Astrocyte (in vitro differentiated cells and primary cell): ENCODE measurements at regions not wholly inside any gene's neighbourhood (a gene's known extent, or its start where the extent isn't known, plus 50 kb on each side); places are given as distances from the start of the nearest gene placed in this dataset.

ENCODE experiments used
- EZH2 ChIP-seq: IDR thresholded peaks from 2 replicates; pipeline ENCODE4 v1.6.1; 2012; ENCODE audit warnings: mild to moderate bottlenecking, low read length, inconsistent platforms; ENCODE audit not compliant: insufficient read depth
- TF ChIP-seq, protein P1 (sequence below): IDR thresholded peaks from 2 replicates; pipeline ENCODE4 v1.5.1; 2011; ENCODE audit warnings: low read depth, mild to moderate bottlenecking, inconsistent platforms, low read length, moderate library complexity; ENCODE audit not compliant: insufficient read depth

DNA sequence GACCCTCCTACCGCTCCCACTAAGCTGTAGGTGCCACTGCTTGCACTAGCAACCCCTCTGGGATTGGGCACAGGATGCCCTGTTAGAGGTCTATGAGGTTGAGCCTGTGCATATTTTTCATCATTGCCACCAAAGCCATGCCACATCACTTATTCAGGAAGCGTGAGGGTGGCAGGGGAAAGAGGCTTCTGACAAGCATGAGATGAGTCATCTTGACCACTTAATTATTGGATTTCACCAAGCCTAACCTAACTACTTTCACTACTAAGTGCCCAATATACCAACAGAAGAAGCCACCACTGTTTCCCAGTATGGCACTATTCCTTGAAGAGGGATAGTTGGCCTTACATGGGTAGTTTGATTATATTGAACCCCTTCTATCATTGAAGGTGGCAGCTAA lies 181.3 kb upstream of the EPHA4 start:
- TF ChIP-seq, protein P1, sequence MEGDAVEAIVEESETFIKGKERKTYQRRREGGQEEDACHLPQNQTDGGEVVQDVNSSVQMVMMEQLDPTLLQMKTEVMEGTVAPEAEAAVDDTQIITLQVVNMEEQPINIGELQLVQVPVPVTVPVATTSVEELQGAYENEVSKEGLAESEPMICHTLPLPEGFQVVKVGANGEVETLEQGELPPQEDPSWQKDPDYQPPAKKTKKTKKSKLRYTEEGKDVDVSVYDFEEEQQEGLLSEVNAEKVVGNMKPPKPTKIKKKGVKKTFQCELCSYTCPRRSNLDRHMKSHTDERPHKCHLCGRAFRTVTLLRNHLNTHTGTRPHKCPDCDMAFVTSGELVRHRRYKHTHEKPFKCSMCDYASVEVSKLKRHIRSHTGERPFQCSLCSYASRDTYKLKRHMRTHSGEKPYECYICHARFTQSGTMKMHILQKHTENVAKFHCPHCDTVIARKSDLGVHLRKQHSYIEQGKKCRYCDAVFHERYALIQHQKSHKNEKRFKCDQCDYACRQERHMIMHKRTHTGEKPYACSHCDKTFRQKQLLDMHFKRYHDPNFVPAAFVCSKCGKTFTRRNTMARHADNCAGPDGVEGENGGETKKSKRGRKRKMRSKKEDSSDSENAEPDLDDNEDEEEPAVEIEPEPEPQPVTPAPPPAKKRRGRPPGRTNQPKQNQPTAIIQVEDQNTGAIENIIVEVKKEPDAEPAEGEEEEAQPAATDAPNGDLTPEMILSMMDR = no peak
- no peak for TF ChIP-seq EZH2
